IMR-90 (cell line): ENCODE measurements at regions not wholly inside any gene's neighbourhood (a gene's known extent, or its start where the extent isn't known, plus 50 kb on each side); places are given as distances from the start of the nearest gene placed in this dataset.
A peak's percentile ranks its signal among the peaks of the same experiment; 100 is the strongest.

ENCODE experiments used
- ATAC-seq: fragments of 200-7000 bp; cut with Tn5 transposase; 2 replicates; pipeline ENCODE4 v1.9.1; 2020; ENCODE audit warnings: low read depth, mild to moderate bottlenecking, moderate library complexity
- BruUV-seq: library from RNA; stranded (reverse); fragments of 400-500 nt; replicated peaks from 2 replicates; lab custom pipeline; 2021; lab: Mats Ljungman, UMichigan
- CTCF ChIA-PET: fragments of 300-600 bp; formaldehyde crosslinking; extraction: SDS; loops from one replicate; lab custom pipeline; 2021; ENCODE audit warnings: antibody characterized with exemption; lab: Yijun Ruan, JAX
- POLR2A ChIA-PET: fragments of 300-600 bp; sonication (Branson Sonifier 250); formaldehyde crosslinking; loops from one replicate; lab custom pipeline; 2022; ENCODE audit warnings: antibody characterized with exemption; ENCODE audit not compliant: unreplicated experiment; lab: Charles Lee
- DNase-seq: peaks from one replicate; pipeline ENCODE4 v3.0.0; 2013
- H2AFZ ChIP-seq: replicated peaks from 2 replicates; pipeline ENCODE3; 2013; ENCODE audit warnings: low read length, mild to moderate bottlenecking; ENCODE audit not compliant: poor library complexity
- H2AK5ac ChIP-seq: 2 replicates; pipeline ENCODE4 v1.6.1; 2013; ENCODE audit warnings: low read depth, low read length, inconsistent platforms
- H2AK9ac ChIP-seq: replicated peaks from 2 replicates; pipeline ENCODE3; 2013; ENCODE audit warnings: mild to moderate bottlenecking, low read depth, low read length, moderate library complexity; ENCODE audit not compliant: poor library complexity
- H2BK120ac ChIP-seq: 2 replicates; pipeline ENCODE4 v1.6.1; 2013; ENCODE audit warnings: low read depth, low read length, inconsistent platforms
- H2BK15ac ChIP-seq: 3 replicates; pipeline ENCODE4 v1.6.1; 2013; ENCODE audit warnings: low read depth, low read length, inconsistent platforms
- H2BK20ac ChIP-seq: 2 replicates; pipeline ENCODE4 v1.6.1; 2013; ENCODE audit warnings: low read depth, mild to moderate bottlenecking, inconsistent platforms, low read length, moderate library complexity
- H2BK5ac ChIP-seq: 2 replicates; pipeline ENCODE4 v1.6.1; 2013; ENCODE audit warnings: mild to moderate bottlenecking, low read depth, low read length, inconsistent platforms; ENCODE audit not compliant: poor library complexity, severe bottlenecking
- H3K14ac ChIP-seq: replicated peaks from 2 replicates; pipeline ENCODE4 v1.6.1; 2013; ENCODE audit warnings: low read depth, low read length, inconsistent platforms
- H3K18ac ChIP-seq: 2 replicates; pipeline ENCODE4 v1.6.1; 2013; ENCODE audit warnings: low read depth, low read length, control low read depth
- H3K23ac ChIP-seq: 2 replicates; pipeline ENCODE4 v1.6.1; 2013; ENCODE audit warnings: low read depth, low read length, inconsistent platforms
- H3K27ac ChIP-seq: 2 replicates; pipeline ENCODE4 v1.5.1; 2013; ENCODE audit warnings: mild to moderate bottlenecking, control low read depth, low read length; ENCODE audit not compliant: insufficient read depth
- H3K27me3 ChIP-seq: 2 replicates; pipeline ENCODE4 v1.6.1; 2013; ENCODE audit warnings: low read length; ENCODE audit not compliant: control insufficient read depth, insufficient read depth
- H3K36me3 ChIP-seq: 2 replicates; pipeline ENCODE4 v1.6.1; 2013; ENCODE audit warnings: low read length, mixed read lengths; ENCODE audit not compliant: control insufficient read depth, insufficient read depth
- H3K4ac ChIP-seq: 2 replicates; pipeline ENCODE4 v1.6.1; 2013; ENCODE audit warnings: low read depth, low read length, inconsistent platforms
- H3K4me1 ChIP-seq: 2 replicates; pipeline ENCODE4 v1.6.1; 2013; ENCODE audit warnings: low read length, mixed read lengths; ENCODE audit not compliant: control insufficient read depth, insufficient read depth
- H3K4me2 ChIP-seq: 2 replicates; pipeline ENCODE4 v1.6.1; 2013; ENCODE audit warnings: low read depth, mild to moderate bottlenecking, control low read depth, low read length, moderate library complexity
- H3K4me3 ChIP-seq: 2 replicates; pipeline ENCODE4 v1.5.1; 2013; ENCODE audit warnings: low read depth, mild to moderate bottlenecking, control low read depth, low read length, moderate library complexity; ENCODE audit not compliant: insufficient read depth
- H3K56ac ChIP-seq: 2 replicates; pipeline ENCODE4 v1.6.1; 2013; ENCODE audit warnings: low read length, inconsistent platforms; ENCODE audit not compliant: insufficient read depth; ENCODE audit errors: extremely low read depth
- H3K79me1 ChIP-seq, 2 experiments: 2 replicates each; pipeline ENCODE4 v1.6.1; 2013; ENCODE audit warnings: low read length in 2 of 2, inconsistent platforms in 1 of 2, low read depth in 1 of 2
- H3K9ac ChIP-seq: 2 replicates; pipeline ENCODE4 v1.6.1; 2013; ENCODE audit warnings: low read depth, low read length, control low read depth
- H3K9me1 ChIP-seq: 2 replicates; pipeline ENCODE4 v1.6.1; 2013; ENCODE audit warnings: low read length, inconsistent platforms; ENCODE audit not compliant: insufficient read depth
- H3K9me3 ChIP-seq: 2 replicates; pipeline ENCODE4 v1.6.1; 2013; ENCODE audit warnings: low read length; ENCODE audit not compliant: control insufficient read depth, insufficient read depth
- H4K20me1 ChIP-seq: 2 replicates; pipeline ENCODE4 v1.6.1; 2013; ENCODE audit warnings: low read length, inconsistent platforms; ENCODE audit not compliant: insufficient read depth
- H4K5ac ChIP-seq: 2 replicates; pipeline ENCODE4 v1.6.1; 2013; ENCODE audit warnings: mild to moderate bottlenecking, low read depth, low read length, control low read depth
- H4K8ac ChIP-seq, 2 experiments: 2 replicates each; pipeline ENCODE4 v1.6.1; 2013; ENCODE audit warnings: low read depth in 2 of 2, low read length in 2 of 2, control low read depth in 1 of 2, inconsistent platforms in 1 of 2
- H4K91ac ChIP-seq: 2 replicates; pipeline ENCODE4 v1.6.1; 2013; ENCODE audit warnings: low read depth, low read length, inconsistent platforms; ENCODE audit not compliant: insufficient read depth
- CEBPB ChIP-seq: IDR thresholded peaks from 2 replicates; pipeline ENCODE4 v1.6.1; 2012; ENCODE audit warnings: low read depth, low read length, improper control_type of control experiment
- WGBS, 2 experiments: methylation state at CpG; one replicate each; pipeline versions ENCODE4 v1.1.5 to v1.1.7; 2013; ENCODE audit warnings: missing lambda C conversion rate in 2 of 2; ENCODE audit not compliant: insufficient read length in 1 of 2; ENCODE audit errors: extremely low coverage in 2 of 2; 5-methylcytosine and 5-hydroxymethylcytosine counted together
- dilution Hi-C: fragments of 300-500 bp; cut with HindIII; formaldehyde crosslinking; loops from one replicate; pipeline ENCODE4 v1.14.3; 2018; ENCODE audit warnings: low sequenced_read_pairs; ENCODE audit not compliant: unreplicated experiment
- in situ Hi-C: fragments of 300-500 bp; cut with MboI; formaldehyde crosslinking; loops from 3 replicates; pipeline ENCODE4 v1.14.3; 2019; ENCODE audit warnings: low sequenced_read_pairs, inconsistent platforms, mixed read lengths
- intact Hi-C: fragments of 100-400 bp; cut with micrococcal nuclease; formaldehyde crosslinking; loops from 2 replicates; pipeline ENCODE4 v1.10.0; 2022
- TF ChIP-seq, protein P1 (sequence below): fragments of 150-350 bp; IDR thresholded peaks from 2 replicates; pipeline ENCODE4 v1.6.1; 2017; ENCODE audit warnings: mild to moderate bottlenecking, antibody characterized with exemption, low read length, low read depth

DNA sequence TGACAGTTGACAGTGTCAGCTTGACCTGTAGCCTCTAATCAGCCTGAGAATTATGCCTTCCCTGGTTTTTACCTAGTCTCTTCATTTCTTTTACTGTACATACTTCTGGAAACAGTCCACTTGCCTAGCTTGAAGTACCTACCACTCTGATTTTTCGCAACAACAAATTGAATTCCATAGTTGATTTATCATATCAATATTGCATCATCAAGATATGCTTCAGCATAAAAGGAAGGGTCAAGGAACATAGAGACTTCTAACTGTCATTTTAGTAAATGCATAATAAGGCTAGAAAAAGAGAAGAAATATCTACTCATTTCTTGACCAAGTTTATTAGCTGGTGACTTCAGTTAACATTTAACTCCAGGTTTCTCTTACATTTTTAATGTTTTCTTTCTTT lies 174.2 kb upstream of the FAR2 start:
- Histone ChIP-seq H3K27ac (no peak overlapping the region), H2BK20ac (peak overlapping the region; percentile 83), H3K9ac (no peak overlapping the region), H3K18ac (peak overlapping the region; percentile 98), H3K56ac (no peak overlapping the region), H3K9me3 (no peaks in the 10 kb centered on the region), H3K4me2 (no peak overlapping the region), H3K79me1 (no peaks in the 10 kb centered on the region), H4K20me1 (no peaks in the 10 kb centered on the region), H4K91ac (peak overlapping the region; percentile 48; the same call in 1 of the 2 replicates), H4K8ac (0 out of 4 replicates have a peak overlapping the region, but pooled peaks of 1 of the 2 experiments have one; percentile 19), H3K4me1 (peaks cover 8% of the 10 kb centered on the region), H2BK15ac (no peak overlapping the region), H3K4me3 (no peak overlapping the region), H2AK9ac (no peak overlapping the region), H4K5ac (peak overlapping the region; percentile 84; the same call in 1 of the 2 replicates), H2BK5ac (peak overlapping the region; percentile 74), H2AFZ (no peak overlapping the region), H3K27me3 (no peaks in the 10 kb centered on the region), H2AK5ac (no peak overlapping the region), H2BK120ac (peak overlapping the region; percentile 80), H3K14ac (peak overlapping the region; percentile 90), H3K9me1 (no peaks in the 10 kb centered on the region; the same call in 1 of the 2 replicates), H3K23ac (peak overlapping the region; percentile 61; the same call in 1 of the 2 replicates), H3K36me3 (no peaks in the 10 kb centered on the region), H3K4ac (peak overlapping the region; percentile 57; the same call in 1 of the 2 replicates)
- no peak for DNase-seq
- no peak for ATAC-seq
- in situ Hi-C loops, result loop anchor here (25.0 kb wide), 1 partner anchor 1238 kb away; no protein-coding TSS in a partner anchor
- ChIA-PET POLR2A (no interaction called here), CTCF (interaction anchor here (0.7 kb wide), 1 partner anchor 44 kb away, joined by 3 read pairs; no protein-coding TSS in a partner anchor)
- dilution Hi-C loops, result no loop called here
- TF ChIP-seq, protein P1, sequence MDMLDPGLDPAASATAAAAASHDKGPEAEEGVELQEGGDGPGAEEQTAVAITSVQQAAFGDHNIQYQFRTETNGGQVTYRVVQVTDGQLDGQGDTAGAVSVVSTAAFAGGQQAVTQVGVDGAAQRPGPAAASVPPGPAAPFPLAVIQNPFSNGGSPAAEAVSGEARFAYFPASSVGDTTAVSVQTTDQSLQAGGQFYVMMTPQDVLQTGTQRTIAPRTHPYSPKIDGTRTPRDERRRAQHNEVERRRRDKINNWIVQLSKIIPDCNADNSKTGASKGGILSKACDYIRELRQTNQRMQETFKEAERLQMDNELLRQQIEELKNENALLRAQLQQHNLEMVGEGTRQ, result no peak
- peak; percentile 82 for TF ChIP-seq CEBPB
- no TSS peak for BruUV-seq
- WGBS, 2 experiments, result no CpG with 5 or more reads among the region's 1 CpG
- intact Hi-C loops, result no loop called here
